ENCODE measurements at regions not wholly inside any gene's neighbourhood (a gene's known extent, or its start where the extent isn't known, plus 50 kb on each side); places are given as distances from the start of the nearest gene placed in this dataset.
"Not testable (repeated sequence)": the region's sequence is repeated elsewhere in the genome, so short reads cannot be mapped to it uniquely, and the experiment has no call there.

DNA sequence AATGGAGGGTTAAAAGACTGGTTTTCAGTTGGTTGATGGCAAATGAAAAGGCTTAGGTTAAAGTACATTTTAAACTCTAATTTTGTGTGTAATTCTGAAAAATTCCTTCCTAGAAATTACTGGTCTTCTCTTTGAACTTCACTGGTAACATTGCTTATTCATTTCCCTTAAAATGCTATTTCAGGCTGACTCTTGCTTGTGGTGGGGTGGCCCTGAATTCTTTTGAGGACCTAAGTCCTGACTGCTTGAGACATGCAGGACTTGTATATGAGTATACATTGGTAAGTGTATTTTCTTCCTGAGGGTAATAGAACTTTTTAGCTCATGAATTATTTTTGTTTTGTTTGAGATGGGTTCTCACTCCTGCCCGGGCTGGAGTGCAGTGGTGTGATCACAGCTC is 113.9 kb upstream of the VKORC1L1 start:
- TF ChIP-seq, protein P1, sequence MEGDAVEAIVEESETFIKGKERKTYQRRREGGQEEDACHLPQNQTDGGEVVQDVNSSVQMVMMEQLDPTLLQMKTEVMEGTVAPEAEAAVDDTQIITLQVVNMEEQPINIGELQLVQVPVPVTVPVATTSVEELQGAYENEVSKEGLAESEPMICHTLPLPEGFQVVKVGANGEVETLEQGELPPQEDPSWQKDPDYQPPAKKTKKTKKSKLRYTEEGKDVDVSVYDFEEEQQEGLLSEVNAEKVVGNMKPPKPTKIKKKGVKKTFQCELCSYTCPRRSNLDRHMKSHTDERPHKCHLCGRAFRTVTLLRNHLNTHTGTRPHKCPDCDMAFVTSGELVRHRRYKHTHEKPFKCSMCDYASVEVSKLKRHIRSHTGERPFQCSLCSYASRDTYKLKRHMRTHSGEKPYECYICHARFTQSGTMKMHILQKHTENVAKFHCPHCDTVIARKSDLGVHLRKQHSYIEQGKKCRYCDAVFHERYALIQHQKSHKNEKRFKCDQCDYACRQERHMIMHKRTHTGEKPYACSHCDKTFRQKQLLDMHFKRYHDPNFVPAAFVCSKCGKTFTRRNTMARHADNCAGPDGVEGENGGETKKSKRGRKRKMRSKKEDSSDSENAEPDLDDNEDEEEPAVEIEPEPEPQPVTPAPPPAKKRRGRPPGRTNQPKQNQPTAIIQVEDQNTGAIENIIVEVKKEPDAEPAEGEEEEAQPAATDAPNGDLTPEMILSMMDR (IDR thresholded peaks at IDR 0.05): not testable (repeated sequence)
- not testable (repeated sequence) for TF ChIP-seq POLR2A (IDR thresholded peaks at IDR 0.05)
